ENCODE measurements at regions not wholly inside any gene's neighbourhood (a gene's known extent, or its start where the extent isn't known, plus 50 kb on each side); places are given as distances from the start of the nearest gene placed in this dataset.

- TF ChIP-seq GATA3 (IDR thresholded peaks at IDR 0.05; ENCODE audit: low read depth, low read length) (no peak), GATA2 (IDR thresholded peaks at IDR 0.05; ENCODE audit: low read depth, low read length) (no peak)
Observed at GRCh38 chr15:46786590-46787285, 930.6 kb upstream of the SEMA6D start.

- TF ChIP-seq GATA2 (IDR thresholded peaks at IDR 0.05; ENCODE audit: low read depth, low read length) (no peak), GATA3 (IDR thresholded peaks at IDR 0.05; ENCODE audit: low read depth, low read length) (no peak)
Observed at GRCh38 chr15:46795685-46796084, 921.6 kb upstream of the SEMA6D start.

- TF ChIP-seq GATA3 (IDR thresholded peaks at IDR 0.05; ENCODE audit: low read depth, low read length) (no peak), GATA2 (IDR thresholded peaks at IDR 0.05; ENCODE audit: low read depth, low read length) (no peak)
Observed at GRCh38 chr15:46808834-46809233, 908.5 kb upstream of the SEMA6D start.

- TF ChIP-seq GATA3 (IDR thresholded peaks at IDR 0.05; ENCODE audit: low read depth, low read length) (no peak), GATA2 (IDR thresholded peaks at IDR 0.05; ENCODE audit: low read depth, low read length) (no peak)
Observed at GRCh38 chr15:46815240-46815639, 902.1 kb upstream of the SEMA6D start.

- TF ChIP-seq GATA2 (IDR thresholded peaks at IDR 0.05; ENCODE audit: low read depth, low read length) (no peak), GATA3 (IDR thresholded peaks at IDR 0.05; ENCODE audit: low read depth, low read length) (no peak)
Observed at GRCh38 chr15:46815765-46816164, 901.5 kb upstream of the SEMA6D start.

- TF ChIP-seq GATA3 (IDR thresholded peaks at IDR 0.05; ENCODE audit: low read depth, low read length): no peak
- TF ChIP-seq GATA2 (IDR thresholded peaks at IDR 0.05; ENCODE audit: low read depth, low read length): no peak
Observed at GRCh38 chr15:46848704-46849103, 868.6 kb upstream of the SEMA6D start.

GRCh38 chr15:46853600-46853999 lies 863.7 kb upstream of the SEMA6D start:
- no peak for TF ChIP-seq GATA3 (IDR thresholded peaks at IDR 0.05; ENCODE audit: low read depth, low read length)
- no peak for TF ChIP-seq GATA2 (IDR thresholded peaks at IDR 0.05; ENCODE audit: low read depth, low read length)

- no peak for TF ChIP-seq GATA2 (IDR thresholded peaks at IDR 0.05; ENCODE audit: low read depth, low read length)
- TF ChIP-seq GATA3 (IDR thresholded peaks at IDR 0.05; ENCODE audit: low read depth, low read length): no peak
Observed at GRCh38 chr15:46854564-46854963, 862.7 kb upstream of the SEMA6D start.

- TF ChIP-seq GATA3 (IDR thresholded peaks at IDR 0.05; ENCODE audit: low read depth, low read length) (no peak), GATA2 (IDR thresholded peaks at IDR 0.05; ENCODE audit: low read depth, low read length) (no peak)
Observed at GRCh38 chr15:46855388-46855787, 861.9 kb upstream of the SEMA6D start.

- no peak for TF ChIP-seq GATA2 (IDR thresholded peaks at IDR 0.05; ENCODE audit: low read depth, low read length)
- TF ChIP-seq GATA3 (IDR thresholded peaks at IDR 0.05; ENCODE audit: low read depth, low read length): no peak
Observed at GRCh38 chr15:46856839-46857502, 860.3 kb upstream of the SEMA6D start.

GRCh38 chr15:46858150-46858549 lies 859.2 kb upstream of the SEMA6D start:
- TF ChIP-seq GATA2 (IDR thresholded peaks at IDR 0.05; ENCODE audit: low read depth, low read length): no peak

GRCh38 chr15:46861796-46862195 lies 855.5 kb upstream of the SEMA6D start:
- TF ChIP-seq GATA2 (IDR thresholded peaks at IDR 0.05; ENCODE audit: low read depth, low read length): no peak
- no peak for TF ChIP-seq GATA3 (IDR thresholded peaks at IDR 0.05; ENCODE audit: low read depth, low read length)

- TF ChIP-seq GATA3 (IDR thresholded peaks at IDR 0.05; ENCODE audit: low read depth, low read length): no peak
- TF ChIP-seq GATA2 (IDR thresholded peaks at IDR 0.05; ENCODE audit: low read depth, low read length): no peak
Observed at GRCh38 chr15:46865155-46865554, 852.1 kb upstream of the SEMA6D start.

GRCh38 chr15:46872286-46872980 lies 844.9 kb upstream of the SEMA6D start:
- no peak for TF ChIP-seq GATA3 (IDR thresholded peaks at IDR 0.05; ENCODE audit: low read depth, low read length)
- no peak for TF ChIP-seq GATA2 (IDR thresholded peaks at IDR 0.05; ENCODE audit: low read depth, low read length)

GRCh38 chr15:46872981-46873330 lies 844.3 kb upstream of the SEMA6D start:
- TF ChIP-seq GATA2 (IDR thresholded peaks at IDR 0.05; ENCODE audit: low read depth, low read length) (no peak), GATA3 (IDR thresholded peaks at IDR 0.05; ENCODE audit: low read depth, low read length) (no peak)
